HepG2 (cell line): ENCODE measurements at regions not wholly inside any gene's neighbourhood (a gene's known extent, or its start where the extent isn't known, plus 50 kb on each side); places are given as distances from the start of the nearest gene placed in this dataset.

Experiments used
- ATAC-seq: fragments of 200-7000 bp; cut with Tn5 transposase; 3 replicates; pipeline ENCODE4 v1.9.1; 2020; ENCODE audit warnings: mild to moderate bottlenecking, moderate library complexity
- BruUV-seq: library from RNA; stranded (reverse); fragments of 400-500 nt; replicated peaks from 2 replicates; lab custom pipeline; 2021; lab: Mats Ljungman, UMichigan
- CTCF ChIA-PET: fragments of 300-600 bp; formaldehyde crosslinking; extraction: SDS; loops from one replicate; lab custom pipeline; 2021; ENCODE audit warnings: low total read pairs, inconsistent platforms, low intra/inter-chr PET ratio; lab: Yijun Ruan, JAX
- POLR2A ChIA-PET: fragments of 350-600 bp; sonication (Branson Sonifier 250); formaldehyde crosslinking; loops from one replicate; lab custom pipeline; 2020; ENCODE audit warnings: antibody characterized with exemption, inconsistent platforms; lab: Yijun Ruan, JAX
- DNase-seq: peaks from one replicate; pipeline ENCODE4 v3.0.0-alpha.2; 2015; ENCODE audit warnings: low spot score
- FAIRE-seq: peaks from 3 replicates; lab custom pipeline; 2011; peaks lifted over from hg19 to GRCh38; lab: Jason Lieb, UNC
- H2AFZ ChIP-seq: one replicate; pipeline ENCODE4 v1.6.1; 2011; ENCODE audit warnings: low read length, inconsistent platforms
- H3K27ac ChIP-seq: fragments of 300-600 bp; 3 replicates; pipeline ENCODE4 v1.8.0; 2011; ENCODE audit warnings: mixed run types, mild to moderate bottlenecking, mixed read lengths, low read length, inconsistent platforms; ENCODE audit not compliant: insufficient read depth; ENCODE audit errors: extremely low read length
- H3K27me3 ChIP-seq, 2 experiments: fragments of 200-600 bp in 1 of 2; 2 replicates in 1 of 2; 3 replicates in 1 of 2; pipeline versions ENCODE4 v1.6.0 to v1.8.0; 2011; ENCODE audit warnings: low read length in 2 of 2, mild to moderate bottlenecking in 2 of 2, moderate library complexity in 2 of 2, inconsistent platforms in 1 of 2; ENCODE audit not compliant: insufficient read depth in 2 of 2, control insufficient read depth in 1 of 2
- H3K36me3 ChIP-seq, 2 experiments: fragments of 200-600 bp in 1 of 2; replicated peaks in 1 of 2; 2 replicates in 1 of 2; 3 replicates in 1 of 2; pipeline versions ENCODE4 v1.5.1 to v1.8.0; 2011; ENCODE audit warnings: low read length in 2 of 2, inconsistent platforms in 1 of 2; ENCODE audit not compliant: insufficient read depth in 2 of 2, control insufficient read depth in 1 of 2
- H3K4me1 ChIP-seq: 2 replicates; pipeline ENCODE4 v1.5.1; 2012; ENCODE audit warnings: low read length, inconsistent platforms; ENCODE audit not compliant: insufficient read depth
- H3K4me2 ChIP-seq: 2 replicates; pipeline ENCODE4 v1.6.0; 2011; ENCODE audit warnings: low read depth, low read length, inconsistent platforms
- H3K4me3 ChIP-seq, 3 experiments: fragments of 200-600 bp in 1 of 3; sonication (generic), shearing (Covaris generic) in 1 of 3; replicated peaks in 1 of 3; 2 replicates each; pipeline ENCODE4 v1.5.1; 2011 to 2016; ENCODE audit warnings: low read length in 3 of 3, inconsistent platforms in 2 of 3, low read depth in 2 of 3, mild to moderate bottlenecking in 2 of 3, control low read depth in 1 of 3, mixed read lengths in 1 of 3; ENCODE audit not compliant: insufficient read depth in 1 of 3
- H3K79me2 ChIP-seq: one replicate; pipeline ENCODE4 v1.6.1; 2011; ENCODE audit warnings: low read length, inconsistent platforms; ENCODE audit not compliant: insufficient read depth
- H3K9ac ChIP-seq: 2 replicates; pipeline ENCODE4 v1.6.0; 2011; ENCODE audit warnings: mild to moderate bottlenecking, low read depth, low read length, inconsistent platforms; ENCODE audit not compliant: insufficient read depth
- H3K9me3 ChIP-seq: 2 replicates; pipeline ENCODE4 v1.5.1; 2012; ENCODE audit warnings: mild to moderate bottlenecking, low read length
- H4K20me1 ChIP-seq: 2 replicates; pipeline ENCODE4 v1.6.0; 2011; ENCODE audit warnings: inconsistent platforms, mild to moderate bottlenecking, low read length, moderate library complexity; ENCODE audit not compliant: insufficient read depth
- FOSL1 ChIP-seq: sonication (generic); formaldehyde crosslinking; IDR thresholded peaks from 2 replicates; pipeline ENCODE4 v1.9.0; 2021; ENCODE audit warnings: missing genetic modification reagents, borderline replicate concordance
- FOXC1 ChIP-seq: sonication (generic); formaldehyde crosslinking; IDR thresholded peaks from 2 replicates; pipeline ENCODE4 v1.8.0; 2022; ENCODE audit warnings: mild to moderate bottlenecking, missing genetic modification reagents, borderline replicate concordance
- GABPA ChIP-seq, 2 experiments: IDR thresholded peaks; 2 replicates each; pipeline ENCODE4 v1.6.1; 2011 to 2016; ENCODE audit warnings: low read depth in 2 of 2, low read length in 1 of 2, missing biosample characterization in 1 of 2, missing genetic modification characterization in 1 of 2
- GLI4 ChIP-seq: sonication (generic); formaldehyde crosslinking; IDR thresholded peaks from 2 replicates; pipeline ENCODE4 v1.5.1; 2020; ENCODE audit warnings: missing genetic modification reagents, mild to moderate bottlenecking, moderate library complexity, borderline replicate concordance
- HIC2 ChIP-seq: sonication (generic); formaldehyde crosslinking; IDR thresholded peaks from 2 replicates; pipeline ENCODE4 v1.9.0; 2022; ENCODE audit warnings: low read depth, missing genetic modification reagents
- KIAA2018 ChIP-seq: sonication (generic); formaldehyde crosslinking; IDR thresholded peaks from 2 replicates; pipeline ENCODE4 v1.5.0; 2020; ENCODE audit warnings: mild to moderate bottlenecking, missing genetic modification reagents, borderline replicate concordance
- MBNL3 ChIP-seq: fragments of 250-450 bp; sonication (Bioruptor Pico); conservative IDR thresholded peaks from 2 replicates; pipeline ENCODE4 v1.8.0; 2022; ENCODE audit warnings: mild to moderate bottlenecking, inconsistent platforms
- NCOA5 ChIP-seq: sonication (generic); formaldehyde crosslinking; IDR thresholded peaks from 2 replicates; pipeline ENCODE4 v1.4.0; 2020; ENCODE audit warnings: missing genetic modification reagents
- PHF20 ChIP-seq: sonication (generic); formaldehyde crosslinking; IDR thresholded peaks from 2 replicates; pipeline ENCODE4 v1.5.0; 2020; ENCODE audit warnings: mild to moderate bottlenecking, missing genetic modification reagents
- SRSF9 ChIP-seq: fragments of 200-400 bp; formaldehyde crosslinking; IDR thresholded peaks from 2 replicates; pipeline ENCODE4 v1.6.1; 2018; ENCODE audit warnings: borderline replicate concordance, mild to moderate bottlenecking, low read depth, low read length; ENCODE audit not compliant: insufficient read depth, poor library complexity, severe bottlenecking
- ZFP62 ChIP-seq: sonication (generic); formaldehyde crosslinking; IDR thresholded peaks from 2 replicates; pipeline ENCODE4 v1.4.0; 2020; ENCODE audit warnings: missing genetic modification reagents
- ZNF317 ChIP-seq: sonication (generic); formaldehyde crosslinking; IDR thresholded peaks from 2 replicates; pipeline ENCODE4 v1.5.0; 2020; ENCODE audit warnings: mild to moderate bottlenecking, missing genetic modification reagents
- ZNF333 ChIP-seq: sonication (generic); formaldehyde crosslinking; IDR thresholded peaks from 2 replicates; pipeline ENCODE4 v1.4.0; 2020; ENCODE audit warnings: mild to moderate bottlenecking, missing genetic modification reagents, borderline replicate concordance
- ZNF44 ChIP-seq: sonication (generic); formaldehyde crosslinking; IDR thresholded peaks from 2 replicates; pipeline ENCODE4 v1.5.1; 2020; ENCODE audit warnings: mild to moderate bottlenecking, missing genetic modification reagents
- ZNF556 ChIP-seq: sonication (generic); formaldehyde crosslinking; IDR thresholded peaks from 2 replicates; pipeline ENCODE4 v1.4.0; 2020; ENCODE audit warnings: mild to moderate bottlenecking, missing genetic modification reagents, borderline replicate concordance
- ZNF7 ChIP-seq: IDR thresholded peaks from 2 replicates; pipeline ENCODE4 v1.6.1; 2016; ENCODE audit warnings: missing biosample characterization, missing genetic modification reagents
- WGBS: methylation state at CpG from one replicate; pipeline ENCODE4 v1.1.6; 2017; ENCODE audit warnings: low lambda C conversion rate; 5-methylcytosine and 5-hydroxymethylcytosine counted together
- in situ Hi-C: cut with HindIII; loops from 2 replicates; pipeline ENCODE4 v1.10.0; 2017; ENCODE audit warnings: low pct_unique_long_range_greater_than_20kb; ENCODE audit not compliant: extremely low pct_ligation_motif_present
- intact Hi-C: fragments of 100-400 bp; cut with micrococcal nuclease; formaldehyde crosslinking; loops from one replicate; pipeline ENCODE4 v1.10.0; 2022; ENCODE audit not compliant: unreplicated experiment

GRCh38 chr13:33711436-33711835, 106.5 kb upstream of the RFC3 start:
- H3K9me3 ChIP-seq: peaks cover 2% of the 10 kb centered on the region; the same call in 1 of the 2 replicates
- H3K36me3 ChIP-seq: no peaks in the 10 kb centered on the region
- BruUV-seq: no TSS peak
- ChIA-PET POLR2A (interaction anchor here (1.3 kb wide), 1 partner anchor 169 kb away, joined by 3 read pairs; no protein-coding TSS in a partner anchor), CTCF (no interaction called here)
- H3K27me3 ChIP-seq: no peaks in the 10 kb centered on the region
- H2AFZ ChIP-seq: no peak overlapping the region
- no peak overlapping the region for H3K27ac ChIP-seq
- ATAC-seq (no peak), FAIRE-seq (no peak), DNase-seq (no peak)
- H3K4me3 ChIP-seq: no peak overlapping the region
- no peaks in the 10 kb centered on the region for H3K79me2 ChIP-seq
- no peak overlapping the region for H3K4me2 ChIP-seq
- intact Hi-C loops: no loop called here
- WGBS: 62% methylated on average over 3 of the region's 3 CpGs
- no peak overlapping the region for H3K9ac ChIP-seq
- in situ Hi-C loops: no loop called here
- no peaks in the 10 kb centered on the region for H3K4me1 ChIP-seq
- H4K20me1 ChIP-seq: no peaks in the 10 kb centered on the region
- TF ChIP-seq FOSL1 (no peak), MBNL3 (CRISPR knock-in tag) (no peak), ZNF44 (CRISPR knock-in tag) (no peak), HIC2 (no peak), ZNF333 (CRISPR knock-in tag) (no peak), PHF20 (CRISPR knock-in tag) (no peak), GLI4 (CRISPR knock-in tag) (no peak), NCOA5 (no peak), SRSF9 (no peak), GABPA (IDR thresholded peaks at IDR 0.05; ENCODE audit: low read depth, low read length) (no peak), GABPA (CRISPR knock-in tag; IDR thresholded peaks at IDR 0.05; ENCODE audit: low read depth) (no peak), ZNF556 (CRISPR knock-in tag) (no peak), FOXC1 (CRISPR knock-in tag) (no peak), ZNF7 (CRISPR knock-in tag) (no peak), ZFP62 (CRISPR knock-in tag) (no peak), KIAA2018 (no peak), ZNF317 (no peak)
